H1 (cell line): ENCODE measurements at regions not wholly inside any gene's neighbourhood (a gene's known extent, or its start where the extent isn't known, plus 50 kb on each side); places are given as distances from the start of the nearest gene placed in this dataset.

Source experiments
- CHD2 ChIP-seq: IDR thresholded peaks from 2 replicates; pipeline ENCODE4 v1.6.1; 2012; ENCODE audit warnings: low read length, improper control_type of control experiment
- HDAC6 ChIP-seq: IDR thresholded peaks from one replicate; pipeline ENCODE4 v1.7.1; 2012; ENCODE audit warnings: low read depth, mild to moderate bottlenecking, inconsistent platforms, low read length, moderate library complexity
- POLR2AphosphoS5 ChIP-seq: IDR thresholded peaks from 2 replicates; pipeline ENCODE4 v1.6.1; 2011; ENCODE audit warnings: low read depth, low read length

GRCh38 chr7:80053124-80053523, 81.5 kb upstream of the GNAI1 start:
- TF ChIP-seq CHD2 (no peak), POLR2AphosphoS5 (no peak), HDAC6 (no peak)
